Testis (tissue), 2 donors: ENCODE measurements at regions not wholly inside any gene's neighbourhood (a gene's known extent, or its start where the extent isn't known, plus 50 kb on each side); places are given as distances from the start of the nearest gene placed in this dataset.

Source experiments
- CTCF ChIP-seq, 3 experiments: fragments of 450-650 bp in 2 of 3; fragments of 200-600 bp in 1 of 3; sonication (generic) in 1 of 3; IDR thresholded peaks; one replicate each; pipeline ENCODE4 v1.5.1; 2016 to 2019; ENCODE audit warnings: antibody characterized with exemption in 3 of 3, mild to moderate bottlenecking in 2 of 3, moderate library complexity in 1 of 3
- POLR2A ChIP-seq: fragments of 450-650 bp; IDR thresholded peaks from one replicate; pipeline ENCODE4 v1.6.1; 2017; ENCODE audit warnings: antibody characterized with exemption, mild to moderate bottlenecking, moderate library complexity

GRCh38 chr11:104727768-104728167 is 170.5 kb downstream of the CASP12 start:
- no peak for TF ChIP-seq CTCF (IDR thresholded peaks at IDR 0.05)
- TF ChIP-seq POLR2A = no peak
